ENCODE measurements at regions not wholly inside any gene's neighbourhood (a gene's known extent, or its start where the extent isn't known, plus 50 kb on each side); places are given as distances from the start of the nearest gene placed in this dataset.

DNA sequence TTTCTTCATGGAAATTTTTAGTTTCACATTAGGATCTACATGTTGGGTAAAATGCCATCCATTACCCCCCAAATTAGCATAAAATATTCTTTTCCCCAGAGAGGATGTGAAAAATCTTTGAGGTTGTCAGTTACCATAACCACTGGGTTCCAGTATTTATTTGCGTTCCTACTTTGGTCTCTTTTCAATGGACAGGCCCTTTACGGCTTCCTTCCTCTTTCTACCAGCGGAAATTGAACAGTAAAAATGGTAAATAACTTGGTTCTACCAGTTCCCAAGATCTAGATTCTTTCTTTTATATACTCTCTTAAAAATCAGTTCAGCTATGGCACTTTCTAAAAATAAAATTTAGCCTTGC, 169.2 kb upstream of the APCDD1 start:
- TF ChIP-seq CTCF (conservative IDR thresholded peaks at IDR 0.05; ENCODE audit: low read depth in 2 of 2) (no peak), EZH2 (IDR thresholded peaks at IDR 0.05; ENCODE audit: low read depth, unreplicated experiment) (no peak), ZNF331 (CRISPR knock-in tag; IDR thresholded peaks at IDR 0.05; ENCODE audit: low read depth) (no peak), REST (IDR thresholded peaks at IDR 0.05; ENCODE audit: unreplicated experiment) (no peak), POLR2AphosphoS5 (IDR thresholded peaks at IDR 0.05; ENCODE audit: low read depth) (no peak), CREB1 (CRISPR knock-in tag; IDR thresholded peaks at IDR 0.05; ENCODE audit: low read depth) (no peak), NANOG (IDR thresholded peaks at IDR 0.05; ENCODE audit: borderline replicate concordance) (no peak)
- TF ChIP-seq, protein P1, sequence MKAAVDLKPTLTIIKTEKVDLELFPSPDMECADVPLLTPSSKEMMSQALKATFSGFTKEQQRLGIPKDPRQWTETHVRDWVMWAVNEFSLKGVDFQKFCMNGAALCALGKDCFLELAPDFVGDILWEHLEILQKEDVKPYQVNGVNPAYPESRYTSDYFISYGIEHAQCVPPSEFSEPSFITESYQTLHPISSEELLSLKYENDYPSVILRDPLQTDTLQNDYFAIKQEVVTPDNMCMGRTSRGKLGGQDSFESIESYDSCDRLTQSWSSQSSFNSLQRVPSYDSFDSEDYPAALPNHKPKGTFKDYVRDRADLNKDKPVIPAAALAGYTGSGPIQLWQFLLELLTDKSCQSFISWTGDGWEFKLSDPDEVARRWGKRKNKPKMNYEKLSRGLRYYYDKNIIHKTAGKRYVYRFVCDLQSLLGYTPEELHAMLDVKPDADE (IDR thresholded peaks at IDR 0.05) = no peak
